Mesenchymal stem cell (in vitro differentiated cells and primary cell): ENCODE measurements at regions not wholly inside any gene's neighbourhood (a gene's known extent, or its start where the extent isn't known, plus 50 kb on each side); places are given as distances from the start of the nearest gene placed in this dataset.

Source experiments
- DNase-seq: peaks from one replicate; pipeline ENCODE4 v3.0.0-alpha.2; 2013
- H2AFZ ChIP-seq: one replicate; pipeline ENCODE4 v1.6.1; 2013; ENCODE audit warnings: low read depth, mild to moderate bottlenecking, control low read depth, inconsistent platforms, low read length, moderate library complexity
- H2AK5ac ChIP-seq: 2 replicates; pipeline ENCODE4 v1.6.1; 2013; ENCODE audit warnings: low read length, moderate library complexity, mild to moderate bottlenecking, inconsistent platforms; ENCODE audit not compliant: severe bottlenecking
- H2BK120ac ChIP-seq: one replicate; pipeline ENCODE4 v1.6.1; 2013; ENCODE audit warnings: low read depth, mild to moderate bottlenecking, inconsistent platforms, low read length, moderate library complexity
- H2BK12ac ChIP-seq, 2 experiments: one replicate each; pipeline ENCODE4 v1.6.1; 2013; ENCODE audit warnings: inconsistent platforms in 2 of 2, low read length in 2 of 2, mild to moderate bottlenecking in 2 of 2, moderate library complexity in 2 of 2, control low read depth in 1 of 2
- H2BK15ac ChIP-seq: one replicate; pipeline ENCODE4 v1.6.1; 2013; ENCODE audit warnings: mild to moderate bottlenecking, low read depth, inconsistent platforms; ENCODE audit not compliant: poor library complexity, severe bottlenecking
- H2BK5ac ChIP-seq: 2 replicates; pipeline ENCODE4 v1.6.1; 2013; ENCODE audit warnings: low read depth, mild to moderate bottlenecking, low read length, control low read depth, inconsistent platforms; ENCODE audit not compliant: poor library complexity, severe bottlenecking
- H3K14ac ChIP-seq, 2 experiments: one replicate each; pipeline ENCODE4 v1.6.1; 2013; ENCODE audit warnings: inconsistent platforms in 2 of 2, low read length in 2 of 2, control low read depth in 1 of 2, mild to moderate bottlenecking in 1 of 2, moderate library complexity in 1 of 2
- H3K18ac ChIP-seq, 2 experiments: one replicate each; pipeline ENCODE4 v1.6.1; 2013; ENCODE audit warnings: inconsistent platforms in 2 of 2, low read length in 2 of 2, control low read depth in 1 of 2, low read depth in 1 of 2, mild to moderate bottlenecking in 1 of 2
- H3K23ac ChIP-seq, 2 experiments: one replicate each; pipeline ENCODE4 v1.6.1; 2013; ENCODE audit warnings: inconsistent platforms in 2 of 2, low read length in 2 of 2, mild to moderate bottlenecking in 2 of 2, moderate library complexity in 2 of 2, control low read depth in 1 of 2
- H3K27ac ChIP-seq: 2 replicates; pipeline ENCODE4 v1.5.1; 2013; ENCODE audit warnings: mild to moderate bottlenecking, moderate library complexity, low read length, control low read depth, inconsistent platforms; ENCODE audit not compliant: poor library complexity, severe bottlenecking
- H3K27me3 ChIP-seq, 2 experiments: 2 replicates each; pipeline versions ENCODE4 v1.6.1 to v1.7.0; 2013; ENCODE audit warnings: low read length in 2 of 2, mild to moderate bottlenecking in 2 of 2, moderate library complexity in 2 of 2, control low read depth in 1 of 2, inconsistent platforms in 1 of 2; ENCODE audit not compliant: control insufficient read depth in 1 of 2, insufficient read depth in 1 of 2
- H3K36me3 ChIP-seq, 2 experiments: 2 replicates each; pipeline versions ENCODE4 v1.6.1 to v1.7.0; 2013; ENCODE audit warnings: low read length in 2 of 2, control low read depth in 1 of 2, inconsistent platforms in 1 of 2, low read depth in 1 of 2, mild to moderate bottlenecking in 1 of 2; ENCODE audit not compliant: insufficient read depth in 2 of 2, control insufficient read depth in 1 of 2
- H3K4ac ChIP-seq, 2 experiments: one replicate each; pipeline ENCODE4 v1.6.1; 2013; ENCODE audit warnings: inconsistent platforms in 2 of 2, low read length in 2 of 2, mild to moderate bottlenecking in 2 of 2, moderate library complexity in 2 of 2, control low read depth in 1 of 2, low read depth in 1 of 2
- H3K4me1 ChIP-seq: 2 replicates; pipeline ENCODE4 v1.6.1; 2013; ENCODE audit warnings: low read depth, low read length, control low read depth; ENCODE audit not compliant: control insufficient read depth, insufficient read depth
- H3K4me2 ChIP-seq: 2 replicates; pipeline ENCODE4 v1.6.1; 2013; ENCODE audit warnings: low read length, mild to moderate bottlenecking, inconsistent platforms; ENCODE audit not compliant: poor library complexity, severe bottlenecking
- H3K4me3 ChIP-seq, 2 experiments: 2 replicates each; pipeline versions ENCODE4 v1.5.1 to v1.7.0; 2013; ENCODE audit warnings: low read length in 2 of 2, mild to moderate bottlenecking in 2 of 2, control low read depth in 1 of 2, low read depth in 1 of 2; ENCODE audit not compliant: insufficient read depth in 1 of 2
- H3K79me1 ChIP-seq: replicated peaks from 2 replicates; pipeline ENCODE4 v1.6.1; 2013; ENCODE audit warnings: mild to moderate bottlenecking, control low read depth, low read length, inconsistent platforms; ENCODE audit not compliant: poor library complexity, severe bottlenecking
- H3K9ac ChIP-seq: 2 replicates; pipeline ENCODE4 v1.7.0; 2013; ENCODE audit warnings: mild to moderate bottlenecking, low read length, moderate library complexity
- H3K9me3 ChIP-seq: 2 replicates; pipeline ENCODE4 v1.7.0; 2013; ENCODE audit warnings: mild to moderate bottlenecking, low read length; ENCODE audit not compliant: control insufficient read depth
- H4K8ac ChIP-seq: one replicate; pipeline ENCODE4 v1.6.1; 2013; ENCODE audit warnings: inconsistent platforms, mild to moderate bottlenecking, low read length, moderate library complexity
- H4K91ac ChIP-seq: one replicate; pipeline ENCODE4 v1.6.1; 2013; ENCODE audit warnings: mild to moderate bottlenecking, low read length, inconsistent platforms
- WGBS: methylation state at CpG from one replicate; pipeline ENCODE4 v1.1.7; 2013; ENCODE audit warnings: mixed read lengths; 5-methylcytosine and 5-hydroxymethylcytosine counted together

DNA sequence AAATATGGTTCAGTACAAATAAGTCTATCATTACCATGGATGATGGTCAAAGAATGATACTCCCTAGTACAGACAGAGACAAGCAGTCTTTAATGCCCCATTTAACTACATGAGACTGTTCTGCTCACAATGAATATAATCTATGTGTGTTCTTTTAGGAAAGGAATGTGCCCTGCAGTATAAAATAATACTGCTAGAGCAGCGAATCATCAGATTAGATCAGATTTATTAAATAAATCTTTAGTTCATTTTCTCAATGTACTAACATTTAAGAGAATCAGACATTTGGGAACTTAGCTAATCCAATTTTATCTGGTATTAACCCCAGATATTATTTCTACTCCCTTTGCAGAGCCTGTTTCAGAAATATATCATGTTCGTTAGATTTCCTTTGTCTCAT is 272.0 kb upstream of the GCFC2 start:
- Histone ChIP-seq H3K4me2 (no peak overlapping the region), H2BK5ac (no peak overlapping the region), H4K91ac (no peak overlapping the region), H3K18ac (no peak overlapping the region), H3K27me3 (no peaks in the 10 kb centered on the region), H2BK120ac (no peak overlapping the region), H3K27ac (no peak overlapping the region), H3K9ac (no peak overlapping the region), H3K14ac (no peak overlapping the region), H4K8ac (no peak overlapping the region), H2BK15ac (no peak overlapping the region), H3K36me3 (no peaks in the 10 kb centered on the region), H3K4ac (no peak overlapping the region), H2AK5ac (no peak overlapping the region), H3K4me3 (no peak overlapping the region), H3K4me1 (no peaks in the 10 kb centered on the region), H2AFZ (no peak overlapping the region), H3K23ac (no peak overlapping the region), H3K9me3 (no peaks in the 10 kb centered on the region), H2BK12ac (no peak overlapping the region), H3K79me1 (no peaks in the 10 kb centered on the region)
- DNase-seq: no peak
- WGBS: 95% methylated on average over 1 of the region's 2 CpGs

DNA sequence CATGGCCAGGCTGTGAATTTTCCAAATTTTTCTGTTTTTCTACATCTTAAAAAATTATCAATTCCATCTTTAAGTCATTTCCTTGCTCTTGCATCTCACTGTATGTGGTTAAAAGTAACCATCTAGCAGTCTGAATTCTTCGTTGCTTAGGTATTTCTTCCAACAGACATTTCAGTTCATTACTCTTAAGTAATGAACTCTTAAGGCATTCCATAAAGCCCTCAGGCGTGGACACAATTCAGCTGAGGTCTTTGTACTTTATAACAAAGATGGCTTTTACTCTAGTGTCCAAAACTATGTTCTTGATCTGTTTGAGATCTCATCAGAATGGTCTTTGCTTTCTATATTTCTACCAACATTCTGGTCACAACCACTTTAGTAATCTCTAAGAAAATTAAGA is 253.9 kb upstream of the GCFC2 start:
- no peak overlapping the region for H2AFZ ChIP-seq
- no peak overlapping the region for H4K91ac ChIP-seq
- H3K4me1 ChIP-seq: no peaks in the 10 kb centered on the region
- no peak overlapping the region for H3K4me3 ChIP-seq
- H3K27me3 ChIP-seq: no peaks in the 10 kb centered on the region
- peaks cover 13% of the 10 kb centered on the region for H3K9me3 ChIP-seq
- no peaks in the 10 kb centered on the region for H3K79me1 ChIP-seq
- H3K27ac ChIP-seq: no peak overlapping the region
- H2BK5ac ChIP-seq: no peak overlapping the region
- no peak overlapping the region for H2AK5ac ChIP-seq
- H3K4ac ChIP-seq: no peak overlapping the region
- H3K14ac ChIP-seq: no peak overlapping the region
- WGBS: 75% methylated on average over 2 of the region's 2 CpGs
- no peak for DNase-seq
- H4K8ac ChIP-seq: no peak overlapping the region
- no peaks in the 10 kb centered on the region for H3K36me3 ChIP-seq
- no peak overlapping the region for H2BK120ac ChIP-seq
- no peak overlapping the region for H3K4me2 ChIP-seq
- H3K23ac ChIP-seq: no peak overlapping the region
- H2BK15ac ChIP-seq: no peak overlapping the region
- no peak overlapping the region for H3K9ac ChIP-seq
- no peak overlapping the region for H2BK12ac ChIP-seq
- H3K18ac ChIP-seq: no peak overlapping the region

DNA sequence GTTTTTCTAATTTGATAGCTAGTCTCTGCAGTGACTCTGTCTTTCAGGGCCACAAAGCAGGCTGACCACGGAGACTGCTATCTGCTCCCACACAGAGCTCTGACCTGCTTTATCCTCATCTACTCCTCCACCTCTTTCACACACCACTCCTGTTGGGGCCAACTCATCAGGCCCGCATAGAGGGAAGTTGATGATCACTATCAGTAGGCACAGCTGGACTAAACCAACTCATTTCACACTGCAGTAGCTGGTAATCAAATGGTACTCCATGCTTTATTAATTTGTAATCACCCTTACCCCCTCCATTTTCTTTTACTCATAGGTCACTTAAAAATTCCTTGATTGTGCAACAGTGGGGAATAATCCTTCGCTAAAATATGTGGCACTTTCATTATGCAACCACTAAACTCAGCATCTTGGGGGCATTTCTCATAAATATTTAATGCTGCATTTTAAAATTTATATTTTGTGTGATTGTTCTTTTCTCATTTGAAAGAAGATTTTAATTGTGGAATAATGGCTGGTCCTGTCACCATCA is 249.8 kb upstream of the GCFC2 start:
- H3K4ac ChIP-seq: no peak overlapping the region
- 53% methylated on average over 2 of the region's 3 CpGs for WGBS
- H2BK12ac ChIP-seq: no peak overlapping the region
- no peaks in the 10 kb centered on the region for H3K9me3 ChIP-seq
- H2BK120ac ChIP-seq: no peak overlapping the region
- no peak overlapping the region for H2BK5ac ChIP-seq
- no peak overlapping the region for H3K4me3 ChIP-seq
- no peaks in the 10 kb centered on the region for H3K79me1 ChIP-seq
- H3K4me1 ChIP-seq: no peaks in the 10 kb centered on the region
- no peak overlapping the region for H3K9ac ChIP-seq
- no peaks in the 10 kb centered on the region for H3K36me3 ChIP-seq
- no peak overlapping the region for H2AFZ ChIP-seq
- H4K8ac ChIP-seq: no peak overlapping the region
- no peak overlapping the region for H2AK5ac ChIP-seq
- H3K14ac ChIP-seq: no peak overlapping the region
- no peak overlapping the region for H3K18ac ChIP-seq
- DNase-seq: no peak
- no peak overlapping the region for H2BK15ac ChIP-seq
- H4K91ac ChIP-seq: no peak overlapping the region
- no peak overlapping the region for H3K27ac ChIP-seq
- no peak overlapping the region for H3K23ac ChIP-seq
- H3K4me2 ChIP-seq: no peak overlapping the region
- no peaks in the 10 kb centered on the region for H3K27me3 ChIP-seq

GRCh38 chr2:75959724-75960471 is 249.2 kb upstream of the GCFC2 start:
- H3K14ac ChIP-seq: no peak overlapping the region
- no peak overlapping the region for H3K9ac ChIP-seq
- H4K91ac ChIP-seq: no peak overlapping the region
- H3K79me1 ChIP-seq: no peaks in the 10 kb centered on the region
- H3K4me3 ChIP-seq: no peak overlapping the region
- H3K36me3 ChIP-seq: no peaks in the 10 kb centered on the region
- H2BK120ac ChIP-seq: no peak overlapping the region
- H2BK5ac ChIP-seq: no peak overlapping the region
- H3K4me1 ChIP-seq: no peaks in the 10 kb centered on the region
- 74% methylated on average over 3 of the region's 4 CpGs for WGBS
- no peak overlapping the region for H3K18ac ChIP-seq
- no peaks in the 10 kb centered on the region for H3K9me3 ChIP-seq
- no peak overlapping the region for H3K27ac ChIP-seq
- H2BK15ac ChIP-seq: no peak overlapping the region
- no peak overlapping the region for H2BK12ac ChIP-seq
- H3K4ac ChIP-seq: no peak overlapping the region
- no peak for DNase-seq
- no peak overlapping the region for H3K4me2 ChIP-seq
- no peak overlapping the region for H4K8ac ChIP-seq
- H3K23ac ChIP-seq: no peak overlapping the region
- H2AK5ac ChIP-seq: no peak overlapping the region
- H2AFZ ChIP-seq: no peak overlapping the region
- no peaks in the 10 kb centered on the region for H3K27me3 ChIP-seq
